Inferior parietal cortex (tissue), 1 donor: ENCODE measurements at regions not wholly inside any gene's neighbourhood (a gene's known extent, or its start where the extent isn't known, plus 50 kb on each side); places are given as distances from the start of the nearest gene placed in this dataset.

Source experiments
- DNase-seq: peaks from one replicate; pipeline ENCODE4 v3.0.0-alpha.2; 2016; ENCODE audit errors: extremely low spot score

GRCh38 chr9:118058227-118058626 is 354.0 kb downstream of the TLR4 start:
- DNase-seq = no peak

GRCh38 chr9:118059484-118060278 is 355.5 kb downstream of the TLR4 start:
- DNase-seq = peak; percentile 14

GRCh38 chr9:118083161-118083560 is 379.0 kb downstream of the TLR4 start:
- no peak for DNase-seq

- DNase-seq = no peak
Observed at GRCh38 chr9:118088090-118088489, 383.9 kb downstream of the TLR4 start.

- DNase-seq = peak; percentile 17
Observed at GRCh38 chr9:118091226-118091625, 387.0 kb downstream of the TLR4 start.

- DNase-seq = peak; percentile 75
Observed at GRCh38 chr9:118091711-118092500, 387.7 kb downstream of the TLR4 start.

GRCh38 chr9:118094387-118094786 is 390.2 kb downstream of the TLR4 start:
- DNase-seq = no peak

GRCh38 chr9:118100529-118101419 is 396.6 kb downstream of the TLR4 start:
- no peak for DNase-seq

GRCh38 chr9:118104363-118104762 is 400.2 kb downstream of the TLR4 start:
- DNase-seq = no peak

- no peak for DNase-seq
Observed at GRCh38 chr9:118108971-118109370, 404.8 kb downstream of the TLR4 start.

- DNase-seq = no peak
Observed at GRCh38 chr9:118109542-118109941, 405.3 kb downstream of the TLR4 start.

- DNase-seq = no peak
Observed at GRCh38 chr9:118121361-118121760, 417.2 kb downstream of the TLR4 start.

- no peak for DNase-seq
Observed at GRCh38 chr9:118128313-118128712, 424.1 kb downstream of the TLR4 start.

GRCh38 chr9:118129541-118129940 is 425.3 kb downstream of the TLR4 start:
- no peak for DNase-seq

GRCh38 chr9:118148990-118149389 is 444.8 kb downstream of the TLR4 start:
- no peak for DNase-seq

- no peak for DNase-seq
Observed at GRCh38 chr9:118156846-118157245, 452.6 kb downstream of the TLR4 start.

GRCh38 chr9:118162716-118163115 is 458.5 kb downstream of the TLR4 start:
- DNase-seq = no peak

GRCh38 chr9:118163751-118164150 is 459.5 kb downstream of the TLR4 start:
- DNase-seq = no peak

- DNase-seq = no peak
Observed at GRCh38 chr9:118165451-118165850, 461.2 kb downstream of the TLR4 start.

GRCh38 chr9:118170032-118170955 is 466.1 kb downstream of the TLR4 start:
- DNase-seq = peak; percentile 90

- DNase-seq = no peak
Observed at GRCh38 chr9:118177241-118177640, 473.0 kb downstream of the TLR4 start.
